Peyer's patch (tissue), 4 donors: ENCODE measurements at regions not wholly inside any gene's neighbourhood (a gene's known extent, or its start where the extent isn't known, plus 50 kb on each side); places are given as distances from the start of the nearest gene placed in this dataset.

Experiments
- DNase-seq, 3 donors: peaks; one replicate each; pipeline ENCODE4 v3.0.0-alpha.2; 2017 to 2019
- H3K27ac ChIP-seq, 4 donors: fragments of 200-600 bp; sonication (generic); one replicate each; pipeline ENCODE4 v1.5.1; 2016 to 2019
- H3K27me3 ChIP-seq, 2 donors: fragments of 200-600 bp; sonication (generic); one replicate each; pipeline ENCODE4 v1.5.1; 2019
- H3K36me3 ChIP-seq, 3 donors: fragments of 200-600 bp; sonication (generic); one replicate each; pipeline ENCODE4 v1.5.1; 2016 to 2019
- H3K4me1 ChIP-seq, 4 donors: fragments of 200-600 bp; sonication (generic); one replicate each; pipeline ENCODE4 v1.5.1; 2016 to 2019
- H3K4me3 ChIP-seq, 4 donors: fragments of 200-600 bp; sonication (generic); 1 replicate in 3 of 4; 2 replicates in 1 of 4; pipeline ENCODE4 v1.5.1; 2016 to 2019; ENCODE audit warnings: mild to moderate bottlenecking in 1 of 4
- H3K9me3 ChIP-seq, 4 donors: fragments of 200-600 bp; sonication (generic); one replicate each; pipeline ENCODE4 v1.5.1; 2016 to 2019; ENCODE audit warnings: mild to moderate bottlenecking in 1 of 4
- CTCF ChIP-seq, 6 experiments: fragments of 450-650 bp in 4 of 6; fragments of 200-600 bp in 2 of 6; sonication (generic) in 1 of 6; IDR thresholded peaks; one replicate each; pipeline ENCODE4 v1.5.1; 2017 to 2019; ENCODE audit warnings: antibody characterized with exemption in 6 of 6, mild to moderate bottlenecking in 3 of 6, moderate library complexity in 1 of 6
- POLR2A ChIP-seq, 2 donors: fragments of 450-650 bp; IDR thresholded peaks; one replicate each; pipeline ENCODE4 v1.5.1; 2017; ENCODE audit warnings: antibody characterized with exemption in 2 of 2, mild to moderate bottlenecking in 2 of 2, moderate library complexity in 2 of 2

- no peaks in the 10 kb centered on the region for H3K27me3 ChIP-seq
- H3K4me3 ChIP-seq, result no peak overlapping the region
- H3K4me1 ChIP-seq, result no peaks in the 10 kb centered on the region
- H3K27ac ChIP-seq, result no peak overlapping the region
- no peaks in the 10 kb centered on the region for H3K36me3 ChIP-seq
- TF ChIP-seq CTCF (IDR thresholded peaks at IDR 0.05) (no peak), POLR2A (IDR thresholded peaks at IDR 0.05) (no peak)
- no peak for DNase-seq
- no peaks in the 10 kb centered on the region for H3K9me3 ChIP-seq
Observed at GRCh38 chr6:100276311-100277057, 188.2 kb downstream of the SIM1 start.

GRCh38 chr6:100274147-100274546, 190.6 kb downstream of the SIM1 start:
- H3K27me3 ChIP-seq, result no peaks in the 10 kb centered on the region

GRCh38 chr6:100271625-100272024, 193.1 kb downstream of the SIM1 start:
- Histone ChIP-seq H3K4me3 (no peak overlapping the region), H3K9me3 (no peaks in the 10 kb centered on the region), H3K36me3 (no peaks in the 10 kb centered on the region), H3K27ac (no peak overlapping the region), H3K27me3 (no peaks in the 10 kb centered on the region), H3K4me1 (no peaks in the 10 kb centered on the region)
- TF ChIP-seq CTCF (IDR thresholded peaks at IDR 0.05), result no peak
- no peak for TF ChIP-seq POLR2A (IDR thresholded peaks at IDR 0.05)
- DNase-seq, result no peak

More at GRCh38 chr6:100274147-100274546, 190.6 kb downstream of the SIM1 start:
- no peak overlapping the region for H3K27ac ChIP-seq
- no peak for DNase-seq
- TF ChIP-seq POLR2A (IDR thresholded peaks at IDR 0.05), result no peak
- no peaks in the 10 kb centered on the region for H3K4me1 ChIP-seq
- no peaks in the 10 kb centered on the region for H3K36me3 ChIP-seq
- no peak overlapping the region for H3K4me3 ChIP-seq
- H3K9me3 ChIP-seq, result no peaks in the 10 kb centered on the region

GRCh38 chr6:100271202-100271601, 193.5 kb downstream of the SIM1 start:
- no peak overlapping the region for H3K27ac ChIP-seq
- H3K4me3 ChIP-seq, result no peak overlapping the region
- H3K27me3 ChIP-seq, result no peaks in the 10 kb centered on the region
- TF ChIP-seq CTCF (IDR thresholded peaks at IDR 0.05) (no peak), POLR2A (IDR thresholded peaks at IDR 0.05) (no peak)
- DNase-seq, result no peak
- H3K9me3 ChIP-seq, result no peaks in the 10 kb centered on the region
- no peaks in the 10 kb centered on the region for H3K4me1 ChIP-seq
- no peaks in the 10 kb centered on the region for H3K36me3 ChIP-seq

GRCh38 chr6:100269189-100269588, 195.5 kb downstream of the SIM1 start:
- no peak for DNase-seq

GRCh38 chr6:100268326-100268725, 196.4 kb downstream of the SIM1 start:
- Histone ChIP-seq H3K4me3 (no peak overlapping the region), H3K36me3 (no peaks in the 10 kb centered on the region), H3K9me3 (no peaks in the 10 kb centered on the region), H3K4me1 (no peaks in the 10 kb centered on the region), H3K27me3 (no peaks in the 10 kb centered on the region), H3K27ac (no peak overlapping the region)
- TF ChIP-seq CTCF (IDR thresholded peaks at IDR 0.05) (no peak), POLR2A (IDR thresholded peaks at IDR 0.05) (no peak)
- DNase-seq, result no peak

More at GRCh38 chr6:100269189-100269588, 195.5 kb downstream of the SIM1 start:
- H3K36me3 ChIP-seq, result no peaks in the 10 kb centered on the region
- H3K4me3 ChIP-seq, result no peak overlapping the region
- no peaks in the 10 kb centered on the region for H3K9me3 ChIP-seq
- no peaks in the 10 kb centered on the region for H3K27me3 ChIP-seq
- TF ChIP-seq POLR2A (IDR thresholded peaks at IDR 0.05), result no peak
- H3K4me1 ChIP-seq, result no peaks in the 10 kb centered on the region
- H3K27ac ChIP-seq, result no peak overlapping the region

- no peak for TF ChIP-seq CTCF (IDR thresholded peaks at IDR 0.05)
- TF ChIP-seq POLR2A (IDR thresholded peaks at IDR 0.05), result no peak
- no peak overlapping the region for H3K27ac ChIP-seq
- no peaks in the 10 kb centered on the region for H3K9me3 ChIP-seq
- H3K4me3 ChIP-seq, result no peak overlapping the region
- H3K4me1 ChIP-seq, result no peaks in the 10 kb centered on the region
- no peaks in the 10 kb centered on the region for H3K27me3 ChIP-seq
- no peak for DNase-seq
- H3K36me3 ChIP-seq, result no peaks in the 10 kb centered on the region
Observed at GRCh38 chr6:100267721-100268123, 197.0 kb downstream of the SIM1 start.
